ENCODE measurements at regions not wholly inside any gene's neighbourhood (a gene's known extent, or its start where the extent isn't known, plus 50 kb on each side); places are given as distances from the start of the nearest gene placed in this dataset.

GRCh38 chr6:154937306-154938220 lies 57.6 kb upstream of the TIAM2 start:
- no peak for TF ChIP-seq CTCF (IDR thresholded peaks at IDR 0.05; ENCODE audit: borderline replicate concordance, extremely low read depth, low read length, poor library complexity, severe bottlenecking)
- TF ChIP-seq EZH2 (IDR thresholded peaks at IDR 0.05; ENCODE audit: borderline replicate concordance, low read depth, low read length, severe bottlenecking): no peak
